ENCODE measurements at regions not wholly inside any gene's neighbourhood (a gene's known extent, or its start where the extent isn't known, plus 50 kb on each side); places are given as distances from the start of the nearest gene placed in this dataset.

DNA sequence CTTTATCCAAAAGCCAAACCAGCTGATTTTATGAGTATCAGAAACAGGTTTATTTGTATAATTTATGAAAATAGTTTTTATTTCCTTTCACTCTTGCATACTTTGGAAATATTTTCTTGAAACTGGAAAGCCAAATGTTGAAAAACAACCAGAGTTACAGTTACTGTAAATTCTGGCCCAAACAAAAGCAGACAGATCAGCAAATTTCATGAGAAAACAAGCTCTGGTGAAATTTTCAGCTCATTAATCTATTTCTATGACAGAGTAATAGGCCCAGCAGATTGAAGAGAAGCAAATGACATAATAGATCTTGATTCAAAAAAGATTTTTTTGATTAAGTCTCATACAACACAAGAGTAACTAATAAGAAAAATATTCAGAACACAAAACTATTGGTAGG is 182.7 kb downstream of the ENC1 start:
- TF ChIP-seq POLR2A (IDR thresholded peaks at IDR 0.05; ENCODE audit: low read depth, low read length) (no peak), POLR2AphosphoS5 (IDR thresholded peaks at IDR 0.05; ENCODE audit: low read depth, low read length) (no peak), POU2F2 (IDR thresholded peaks at IDR 0.05; ENCODE audit: low read depth, low read length) (no peak), TAF1 (IDR thresholded peaks at IDR 0.05; ENCODE audit: low read depth, low read length) (no peak)

Measured in GM12891 (cell line).